Activated naive CD4-positive, alpha-beta T cell treated with anti-CD3 and anti-CD28 coated beads for 36 hours (primary cell): ENCODE measurements at regions not wholly inside any gene's neighbourhood (a gene's known extent, or its start where the extent isn't known, plus 50 kb on each side); places are given as distances from the start of the nearest gene placed in this dataset.

Experiments used
- CTCF ChIA-PET: fragments of 350-600 bp; sonication (Branson Sonifier 250); formaldehyde crosslinking; loops from one replicate; lab custom pipeline; 2021; ENCODE audit warnings: antibody characterized with exemption; lab: Charles Lee
- DNase-seq: peaks from one replicate; pipeline ENCODE4 v3.0.0-alpha.2; 2020
- H3K27ac Mint-ChIP-seq: one replicate; pipeline ENCODE4 v1.8.0; 2021; ENCODE audit warnings: mild to moderate bottlenecking, mixed read lengths
- H3K27me3 Mint-ChIP-seq: one replicate; pipeline ENCODE4 v1.8.0; 2021; ENCODE audit warnings: low read depth, mixed read lengths
- H3K36me3 Mint-ChIP-seq: one replicate; pipeline ENCODE4 v1.8.0; 2021; ENCODE audit warnings: low read depth, mixed read lengths
- H3K4me1 Mint-ChIP-seq: one replicate; pipeline ENCODE4 v1.8.0; 2021; ENCODE audit warnings: low read depth, mixed read lengths
- H3K4me3 Mint-ChIP-seq: one replicate; pipeline ENCODE4 v1.8.0; 2021; ENCODE audit warnings: mild to moderate bottlenecking, moderate library complexity, mixed read lengths
- H3K9me3 Mint-ChIP-seq: one replicate; pipeline ENCODE4 v1.8.0; 2021; ENCODE audit warnings: mixed read lengths
- intact Hi-C: fragments of 100-400 bp; cut with micrococcal nuclease; formaldehyde crosslinking; loops from one replicate; pipeline ENCODE4 v1.15.1; 2023

DNA sequence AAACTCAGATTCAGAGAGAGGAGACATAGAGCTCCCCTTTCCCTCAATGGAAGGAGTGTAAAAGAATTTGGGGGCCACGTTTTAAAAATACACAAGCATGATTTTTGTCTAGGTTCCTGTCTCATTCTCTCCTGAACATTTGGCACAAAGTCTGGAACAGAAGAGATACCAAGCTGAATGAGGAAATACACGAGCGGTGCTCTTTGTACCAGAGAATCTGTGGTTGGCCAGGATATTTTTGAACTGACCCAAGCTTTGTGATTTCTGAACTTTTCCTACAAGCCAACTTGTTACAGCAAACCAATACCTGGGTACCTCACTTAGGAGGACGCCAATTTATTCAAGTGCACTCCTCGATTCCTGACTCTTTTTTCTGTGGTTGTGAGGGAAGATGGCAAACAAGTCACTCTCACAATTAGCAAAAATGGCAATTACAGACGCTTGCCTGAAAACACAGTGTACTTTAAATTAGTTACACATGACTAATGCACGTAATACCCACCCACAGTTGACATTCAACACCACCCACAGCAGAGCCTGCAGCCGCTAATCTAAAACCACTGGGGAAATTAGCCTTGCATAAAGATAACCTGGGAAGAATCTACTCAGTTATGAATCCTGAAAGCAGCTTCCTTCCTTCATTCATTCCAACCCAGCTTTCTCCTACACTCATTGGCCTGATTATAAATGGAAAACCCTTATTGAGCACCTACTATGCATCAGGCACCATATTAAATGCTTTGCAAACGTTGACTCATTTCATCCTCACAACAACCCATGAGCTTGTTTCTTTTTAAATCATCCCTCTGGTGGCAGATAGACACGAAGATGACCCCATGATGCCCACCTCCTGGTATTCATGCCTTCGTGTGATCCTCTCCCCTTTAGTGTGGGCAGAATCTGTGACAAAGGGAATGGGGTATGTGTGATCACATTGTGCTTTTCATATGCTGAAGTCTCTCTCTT, 293.5 kb downstream of the KBTBD8 start:
- intact Hi-C loops = no loop called here
- Mint-ChIP-seq H3K9me3 (no peaks in the 10 kb centered on the region), H3K27me3 (no peaks in the 10 kb centered on the region), H3K27ac (no peak overlapping the region), H3K4me3 (no peak overlapping the region), H3K4me1 (no peaks in the 10 kb centered on the region), H3K36me3 (no peaks in the 10 kb centered on the region)
- DNase-seq = no peak
- CTCF ChIA-PET = interaction anchor here (1.4 kb wide), 1 partner anchor 178 kb away, joined by 4 read pairs; no protein-coding TSS in a partner anchor

DNA sequence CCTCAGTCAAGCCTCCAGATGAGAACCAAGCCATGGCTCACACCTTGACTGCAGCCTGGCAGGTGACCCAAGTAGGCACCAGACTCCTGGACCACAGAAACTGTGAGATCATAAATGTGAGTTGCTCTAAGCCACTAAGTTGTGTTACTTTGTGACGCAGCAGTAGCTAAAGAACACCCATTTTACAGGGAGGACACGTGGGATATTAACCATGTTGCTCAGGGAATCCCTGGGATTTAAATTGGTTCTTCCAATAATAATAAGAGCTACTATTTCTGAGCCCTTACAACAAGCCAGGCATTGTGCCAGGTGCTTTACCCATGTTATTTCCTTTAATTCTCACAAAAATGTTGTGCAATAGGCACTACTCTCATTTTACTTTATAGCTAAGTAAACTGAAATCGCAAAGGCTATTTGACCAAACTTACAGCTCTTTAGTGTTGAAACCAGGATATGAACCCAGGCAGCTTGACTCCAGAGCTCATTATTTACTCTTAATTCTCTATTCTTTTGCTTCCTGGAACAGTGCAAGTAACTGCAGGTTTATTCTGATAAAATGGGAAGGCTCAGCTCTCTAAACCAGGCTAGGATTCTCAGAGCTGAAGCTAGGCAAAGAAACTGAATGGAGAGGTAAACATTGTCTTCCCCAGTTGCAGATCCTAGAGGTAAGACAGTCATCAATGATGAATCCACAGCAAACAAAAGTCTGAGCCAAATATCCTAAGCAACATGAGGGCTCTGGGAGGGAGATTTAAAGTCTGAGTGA, 294.4 kb downstream of the KBTBD8 start:
- Mint-ChIP-seq H3K9me3 (no peaks in the 10 kb centered on the region), H3K4me3 (no peak overlapping the region), H3K36me3 (no peaks in the 10 kb centered on the region), H3K27me3 (no peaks in the 10 kb centered on the region), H3K27ac (no peak overlapping the region), H3K4me1 (no peaks in the 10 kb centered on the region)
- DNase-seq = no peak
- CTCF ChIA-PET = no interaction called here
- intact Hi-C loops = no loop called here

DNA sequence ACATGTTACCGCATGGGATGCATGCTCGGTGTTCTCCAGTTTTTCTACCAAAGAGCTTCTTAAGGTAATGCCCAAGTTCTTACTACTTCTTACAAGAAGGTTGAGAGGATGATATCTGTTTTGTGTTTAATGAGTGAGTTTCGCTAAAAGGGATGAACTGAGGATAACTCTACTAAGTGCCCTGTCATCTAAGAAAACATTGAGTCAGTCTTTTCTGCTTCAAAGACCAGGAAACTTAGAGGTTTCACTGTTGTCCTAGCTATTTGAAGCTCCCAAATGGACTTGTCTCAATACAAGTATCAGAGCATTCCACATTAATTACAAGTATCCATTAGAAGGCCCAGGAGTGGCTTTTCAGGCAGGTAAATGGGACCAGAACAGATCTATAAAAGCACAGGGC, 296.2 kb downstream of the KBTBD8 start:
- CTCF ChIA-PET = no interaction called here
- no peak overlapping the region for H3K4me3 Mint-ChIP-seq
- no peak for DNase-seq
- H3K27ac Mint-ChIP-seq = no peak overlapping the region
- intact Hi-C loops = no loop called here
- no peaks in the 10 kb centered on the region for H3K27me3 Mint-ChIP-seq
- no peaks in the 10 kb centered on the region for H3K9me3 Mint-ChIP-seq
- no peaks in the 10 kb centered on the region for H3K4me1 Mint-ChIP-seq
- no peaks in the 10 kb centered on the region for H3K36me3 Mint-ChIP-seq

DNA sequence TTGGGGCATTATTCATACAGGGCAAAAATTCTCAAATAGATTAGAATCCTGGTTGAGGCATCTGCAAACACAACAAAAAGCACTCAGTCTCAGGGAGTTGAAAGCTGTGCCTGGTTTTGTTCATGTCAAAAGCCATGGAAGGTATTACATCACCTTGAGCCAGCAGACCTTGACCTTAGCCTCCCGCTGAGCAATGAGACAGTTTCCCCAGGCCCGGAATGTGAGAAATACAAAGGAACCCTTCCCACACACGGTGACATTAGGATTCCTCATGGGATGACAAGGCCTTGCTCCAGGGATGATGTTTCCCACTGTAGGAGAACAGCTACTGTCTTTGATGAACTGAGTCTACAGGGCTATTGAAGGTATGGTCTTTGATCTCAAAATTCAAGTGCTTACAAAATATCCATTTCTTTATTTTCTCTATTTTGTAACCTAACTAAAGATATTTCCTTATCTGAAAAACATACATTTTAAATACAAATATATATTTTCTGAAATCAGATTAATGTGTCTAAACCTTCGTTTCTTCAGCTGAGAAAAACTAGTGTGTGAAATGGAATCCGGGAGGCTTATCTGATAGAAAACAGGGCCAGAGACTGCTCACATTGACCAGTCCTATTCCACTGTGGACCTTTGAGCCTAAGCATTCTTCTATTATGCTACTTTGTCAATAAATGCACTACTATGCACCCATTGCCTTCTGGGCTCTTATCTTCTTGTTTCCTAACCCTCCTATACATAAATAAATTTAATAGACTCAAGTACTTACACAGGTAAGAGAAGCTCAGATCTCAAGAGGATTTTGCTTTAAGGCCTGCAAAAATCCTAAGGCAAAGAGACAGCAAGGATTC, 298.2 kb downstream of the KBTBD8 start:
- no peaks in the 10 kb centered on the region for H3K9me3 Mint-ChIP-seq
- H3K4me1 Mint-ChIP-seq = no peaks in the 10 kb centered on the region
- DNase-seq = no peak
- H3K4me3 Mint-ChIP-seq = no peak overlapping the region
- H3K27me3 Mint-ChIP-seq = no peaks in the 10 kb centered on the region
- H3K27ac Mint-ChIP-seq = no peak overlapping the region
- no peaks in the 10 kb centered on the region for H3K36me3 Mint-ChIP-seq
- CTCF ChIA-PET = no interaction called here
- intact Hi-C loops = no loop called here

DNA sequence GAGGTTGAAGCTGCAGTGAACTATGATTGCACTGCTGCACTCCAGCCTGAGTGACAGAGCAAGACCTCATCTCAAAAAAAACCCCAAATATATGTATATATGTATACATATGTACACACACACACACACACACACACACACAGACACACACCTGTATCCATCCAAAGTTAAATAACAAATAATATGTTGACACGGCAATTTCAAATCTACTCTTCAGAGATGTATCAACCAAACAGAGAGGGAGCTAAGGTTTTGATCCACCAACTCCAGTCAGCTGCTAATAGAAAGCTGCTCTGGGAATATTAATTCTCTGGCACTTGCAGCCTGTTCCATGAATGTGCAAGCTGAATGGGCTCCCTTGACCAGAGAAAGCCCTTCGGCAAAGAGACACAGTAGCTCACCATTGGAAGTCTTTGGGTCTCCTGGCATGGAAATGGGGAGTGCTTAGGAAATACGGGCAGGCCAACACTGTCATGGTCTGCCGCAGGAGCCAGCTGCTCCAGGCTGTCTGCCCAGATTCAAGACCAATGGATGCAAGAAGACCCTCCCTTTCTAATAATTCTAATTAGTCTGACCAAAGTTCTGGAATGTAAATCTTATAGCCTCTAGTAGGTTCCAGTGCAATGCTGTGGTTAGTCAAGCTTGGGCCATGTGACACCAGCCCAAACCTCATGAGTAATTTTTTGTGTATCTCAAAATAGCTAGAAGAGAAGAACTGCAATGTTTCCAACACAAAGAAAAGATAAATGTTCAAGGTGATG, 299.8 kb downstream of the KBTBD8 start:
- CTCF ChIA-PET = no interaction called here
- no peaks in the 10 kb centered on the region for H3K4me1 Mint-ChIP-seq

DNA sequence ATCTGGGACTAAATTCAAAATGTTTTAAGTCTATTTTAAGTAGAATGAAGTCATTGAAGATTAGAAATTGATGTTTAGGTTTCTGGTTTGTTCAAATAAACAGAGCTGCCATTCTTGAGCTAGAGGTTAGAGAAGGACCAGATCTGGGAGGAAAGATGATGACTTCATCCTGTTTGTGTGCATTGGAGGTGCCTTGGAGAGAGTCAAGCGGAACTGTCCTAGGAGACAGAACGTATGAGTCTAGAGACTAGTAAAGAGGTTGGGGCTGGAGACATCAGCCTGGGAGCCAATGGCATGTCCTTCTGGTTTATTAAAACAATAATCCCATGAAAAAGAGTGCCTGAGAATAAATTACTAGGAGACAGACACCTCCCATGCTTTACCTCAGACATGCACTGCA, 303.4 kb downstream of the KBTBD8 start:
- intact Hi-C loops = no loop called here
- no peak for DNase-seq
- Mint-ChIP-seq H3K27ac (peak overlapping the region; percentile 19), H3K36me3 (no peaks in the 10 kb centered on the region), H3K9me3 (no peaks in the 10 kb centered on the region), H3K4me3 (no peak overlapping the region), H3K4me1 (peaks cover 15% of the 10 kb centered on the region), H3K27me3 (peaks cover 2% of the 10 kb centered on the region)
- CTCF ChIA-PET = no interaction called here

More for the DNA sequence above, 299.8 kb downstream of the KBTBD8 start:
- DNase-seq = no peak
- H3K36me3 Mint-ChIP-seq = no peaks in the 10 kb centered on the region
- no peaks in the 10 kb centered on the region for H3K9me3 Mint-ChIP-seq
- no peak overlapping the region for H3K4me3 Mint-ChIP-seq
- peaks cover 2% of the 10 kb centered on the region for H3K27me3 Mint-ChIP-seq
- intact Hi-C loops = no loop called here
- H3K27ac Mint-ChIP-seq = no peak overlapping the region

DNA sequence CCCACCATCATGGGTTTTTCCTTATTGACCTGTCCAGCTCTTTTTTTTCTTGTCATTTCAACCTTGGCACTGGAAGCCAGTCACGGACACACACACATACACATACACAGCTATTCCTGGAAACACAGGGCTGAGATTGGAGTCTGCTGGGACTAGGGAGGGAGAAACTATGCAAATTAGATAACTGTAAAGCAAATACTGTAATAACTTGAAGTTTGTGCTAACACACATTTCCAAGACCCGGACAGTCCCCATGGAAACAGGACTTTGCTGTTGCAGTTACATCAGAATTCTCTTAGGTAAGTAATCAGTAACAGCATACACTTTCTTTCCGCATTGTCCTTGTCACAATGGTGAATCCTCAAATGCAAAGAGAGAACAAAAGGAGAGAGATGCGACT, 304.4 kb downstream of the KBTBD8 start:
- intact Hi-C loops = no loop called here
- Mint-ChIP-seq H3K9me3 (peaks cover 3% of the 10 kb centered on the region), H3K36me3 (no peaks in the 10 kb centered on the region), H3K4me1 (peaks cover 15% of the 10 kb centered on the region), H3K27me3 (peaks cover 2% of the 10 kb centered on the region), H3K27ac (no peak overlapping the region), H3K4me3 (no peak overlapping the region)
- no peak for DNase-seq
- CTCF ChIA-PET = no interaction called here

DNA sequence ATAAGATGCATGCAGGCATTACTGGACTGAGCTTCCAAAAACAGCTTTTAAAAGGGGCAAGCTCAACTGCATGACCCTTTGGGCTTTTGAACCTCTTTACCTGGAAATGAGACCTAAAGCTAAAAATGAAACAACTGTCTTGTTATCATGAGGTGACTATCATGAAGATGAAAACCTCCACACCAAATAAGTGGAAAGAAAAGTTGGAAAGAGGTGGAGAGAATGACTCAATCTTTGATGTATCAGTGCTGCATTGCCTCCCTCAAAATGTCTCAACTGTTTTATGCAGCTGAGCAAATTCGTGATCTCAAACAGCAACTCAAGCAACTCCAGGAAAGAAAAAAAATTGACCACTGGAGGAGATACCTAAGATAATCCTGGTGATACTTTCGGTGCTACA, 307.1 kb downstream of the KBTBD8 start:
- CTCF ChIA-PET = interaction anchor here (0.8 kb wide), 1 partner anchor 111 kb away, joined by 3 read pairs; no protein-coding TSS in a partner anchor

DNA sequence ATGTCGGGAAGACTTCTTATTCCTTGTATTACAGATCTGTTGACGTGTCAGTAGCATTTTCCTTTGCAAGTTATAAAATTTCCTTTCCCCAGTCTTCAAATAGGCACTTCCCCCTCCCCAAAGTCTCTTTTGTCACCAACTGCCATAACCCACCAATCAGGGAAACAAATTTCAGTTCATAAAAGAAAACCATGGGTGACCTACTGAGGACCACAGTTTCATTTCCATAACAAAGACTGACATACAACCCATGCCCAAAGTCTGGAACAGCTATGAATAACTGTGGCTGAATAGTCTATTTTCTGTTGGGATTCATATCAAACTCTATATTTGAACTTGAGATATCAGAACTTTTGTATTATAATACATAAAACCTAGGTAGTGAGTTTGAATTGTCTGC, 307.8 kb downstream of the KBTBD8 start:
- intact Hi-C loops = loop anchor here (2.0 kb wide), 1 partner anchor 43 kb away; no protein-coding TSS in a partner anchor
- DNase-seq = no peak
- Mint-ChIP-seq H3K4me1 (peaks cover 15% of the 10 kb centered on the region), H3K27ac (no peak overlapping the region), H3K36me3 (no peaks in the 10 kb centered on the region), H3K4me3 (no peak overlapping the region), H3K9me3 (peaks cover 3% of the 10 kb centered on the region), H3K27me3 (peaks cover 2% of the 10 kb centered on the region)
- CTCF ChIA-PET = no interaction called here

More for the DNA sequence above, 307.1 kb downstream of the KBTBD8 start:
- peaks cover 15% of the 10 kb centered on the region for H3K4me1 Mint-ChIP-seq
- H3K4me3 Mint-ChIP-seq = no peak overlapping the region
- H3K27me3 Mint-ChIP-seq = peaks cover 2% of the 10 kb centered on the region
- H3K27ac Mint-ChIP-seq = no peak overlapping the region
- H3K36me3 Mint-ChIP-seq = no peaks in the 10 kb centered on the region
- peaks cover 3% of the 10 kb centered on the region for H3K9me3 Mint-ChIP-seq
- intact Hi-C loops = loop anchor here (2.0 kb wide), 1 partner anchor 44 kb away; no protein-coding TSS in a partner anchor
- DNase-seq = no peak

DNA sequence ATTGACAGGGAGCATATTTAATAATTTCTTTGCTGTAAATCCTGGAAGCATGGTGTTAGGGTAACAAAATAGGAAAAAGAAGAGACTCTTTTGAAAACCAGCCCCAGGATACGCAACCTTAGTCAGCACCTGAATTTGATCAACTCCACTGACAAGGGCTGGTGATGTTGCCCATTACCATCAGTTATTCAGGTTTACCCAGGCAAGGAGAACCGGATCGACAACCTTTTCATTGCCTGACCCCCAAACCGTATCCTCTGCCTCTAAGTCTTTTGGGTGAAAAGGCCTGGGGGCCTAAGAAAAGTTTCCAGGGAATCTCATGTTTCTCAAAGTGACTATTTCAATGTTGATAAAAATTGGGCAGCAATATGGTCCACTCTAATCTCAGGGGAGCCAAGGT, 313.3 kb downstream of the KBTBD8 start:
- peaks cover 3% of the 10 kb centered on the region for H3K9me3 Mint-ChIP-seq
- H3K27ac Mint-ChIP-seq = no peak overlapping the region
- intact Hi-C loops = no loop called here
- CTCF ChIA-PET = no interaction called here
- H3K4me3 Mint-ChIP-seq = no peak overlapping the region
- no peaks in the 10 kb centered on the region for H3K4me1 Mint-ChIP-seq
- no peaks in the 10 kb centered on the region for H3K36me3 Mint-ChIP-seq
- H3K27me3 Mint-ChIP-seq = peaks cover 1% of the 10 kb centered on the region
- DNase-seq = no peak

DNA sequence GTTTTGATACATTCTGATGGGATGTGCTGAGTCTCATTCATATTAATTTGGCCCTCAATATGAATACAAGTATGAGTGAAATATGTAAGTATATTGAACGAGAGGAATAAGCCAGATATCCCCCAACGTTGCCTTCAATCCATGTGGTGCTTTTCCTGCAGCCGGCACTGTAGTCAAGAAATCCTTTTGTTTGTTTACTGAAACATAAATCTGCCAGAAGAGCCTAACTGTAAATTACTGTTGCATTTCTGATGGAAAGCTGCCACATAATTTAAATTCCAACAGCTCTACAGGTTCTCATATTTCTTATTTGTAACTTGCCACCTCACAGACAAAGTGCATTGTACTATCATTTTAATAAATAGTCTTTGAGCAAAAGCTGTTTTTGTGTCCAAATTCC, 314.0 kb downstream of the KBTBD8 start:
- intact Hi-C loops = no loop called here
- CTCF ChIA-PET = no interaction called here
- Mint-ChIP-seq H3K27me3 (peaks cover 1% of the 10 kb centered on the region), H3K4me3 (no peak overlapping the region), H3K4me1 (no peaks in the 10 kb centered on the region), H3K36me3 (no peaks in the 10 kb centered on the region), H3K9me3 (peaks cover 3% of the 10 kb centered on the region), H3K27ac (no peak overlapping the region)
- no peak for DNase-seq
